Left colon (tissue), 2 donors: ENCODE measurements at regions not wholly inside any gene's neighbourhood (a gene's known extent, or its start where the extent isn't known, plus 50 kb on each side); places are given as distances from the start of the nearest gene placed in this dataset.
A peak's percentile ranks its signal among the peaks of the same experiment; 100 is the strongest.
"Not testable (repeated sequence)": the region's sequence is repeated elsewhere in the genome, so short reads cannot be mapped to it uniquely, and the experiment has no call there.

Source experiments
- ATAC-seq: fragments of 200-7000 bp; cut with Tn5 transposase; one replicate; pipeline ENCODE4 v1.9.1; 2020; ENCODE audit warnings: mild to moderate bottlenecking, moderate library complexity
- DNase-seq, 2 donors: peaks; one replicate each; pipeline ENCODE4 v3.0.0-alpha.2; 2020
- intact Hi-C, 2 donors: fragments of 100-400 bp; cut with DNase I in 1 of 2; cut with micrococcal nuclease in 1 of 2; formaldehyde crosslinking; loops; one replicate each; pipeline versions ENCODE4 v1.11.2 to v1.14.0; 2022; cut with DNase I, micrococcal nuclease
- donor health status: DM: no; HTN: no; CAD: no.
- donor health status: DM: yes; HTN: yes; CAD: no.

- intact Hi-C loops, result no loop called here
- DNase-seq (no peak), ATAC-seq (no peak)
These were observed 208.5 kb upstream of the SULF2 start for GRCh38 chr20:47993817-47994216.

GRCh38 chr20:47993035-47993755 lies 207.9 kb upstream of the SULF2 start:
- intact Hi-C loops, result no loop called here
- no peak for DNase-seq
- no peak for ATAC-seq

- ATAC-seq, result no peak
- no peak for DNase-seq
- intact Hi-C loops, result no loop called here
These were observed 206.7 kb upstream of the SULF2 start for GRCh38 chr20:47991875-47992488.

GRCh38 chr20:47990507-47991150 lies 205.3 kb upstream of the SULF2 start:
- intact Hi-C loops, result no loop called here
- DNase-seq (no peak), ATAC-seq (no peak)

GRCh38 chr20:47989957-47990356 lies 204.7 kb upstream of the SULF2 start:
- ATAC-seq (peak; percentile 96), DNase-seq (peak; percentile 28 to 30)

GRCh38 chr20:47988676-47989075 lies 203.4 kb upstream of the SULF2 start:
- intact Hi-C loops, result no loop called here
- DNase-seq (no peak), ATAC-seq (no peak)

More at GRCh38 chr20:47989957-47990356, 204.7 kb upstream of the SULF2 start:
- intact Hi-C loops, result no loop called here

GRCh38 chr20:47985092-47985850 lies 200.0 kb upstream of the SULF2 start:
- ATAC-seq, result no peak

GRCh38 chr20:47984437-47984836 lies 199.2 kb upstream of the SULF2 start:
- DNase-seq (no peak), ATAC-seq (no peak)
- intact Hi-C loops, result no loop called here

More at GRCh38 chr20:47985092-47985850, 200.0 kb upstream of the SULF2 start:
- intact Hi-C loops, result no loop called here
- DNase-seq, result no peak

GRCh38 chr20:47983642-47984041 lies 198.4 kb upstream of the SULF2 start:
- intact Hi-C loops, ATAC-seq, DNase-seq: not testable (repeated sequence)

- ATAC-seq (no peak), DNase-seq (no peak)
- intact Hi-C loops, result no loop called here
These were observed 197.5 kb upstream of the SULF2 start for GRCh38 chr20:47982574-47983360.

- intact Hi-C loops, result no loop called here
- ATAC-seq (no peak), DNase-seq (no peak)
These were observed 195.9 kb upstream of the SULF2 start for GRCh38 chr20:47981222-47981621.

GRCh38 chr20:47980336-47981177 lies 195.3 kb upstream of the SULF2 start:
- no peak for ATAC-seq
- DNase-seq, result no peak
- intact Hi-C loops, result no loop called here

GRCh38 chr20:47979361-47980095 lies 194.2 kb upstream of the SULF2 start:
- intact Hi-C loops, ATAC-seq, DNase-seq: not testable (repeated sequence)

- ATAC-seq, intact Hi-C loops, DNase-seq: not testable (repeated sequence)
These were observed 193.3 kb upstream of the SULF2 start for GRCh38 chr20:47978428-47979120.

GRCh38 chr20:47977789-47978252 lies 192.5 kb upstream of the SULF2 start:
- DNase-seq, intact Hi-C loops, ATAC-seq: not testable (repeated sequence)
